Body of pancreas (tissue), 4 donors: ENCODE measurements at regions not wholly inside any gene's neighbourhood (a gene's known extent, or its start where the extent isn't known, plus 50 kb on each side); places are given as distances from the start of the nearest gene placed in this dataset.

Experiments used
- CTCF ChIP-seq, 7 experiments: fragments of 450-650 bp in 4 of 7; fragments of 200-600 bp in 3 of 7; sonication (generic) in 3 of 7; IDR thresholded peaks; one replicate each; pipeline ENCODE4 v1.5.1; 2016 to 2019; ENCODE audit warnings: antibody characterized with exemption in 7 of 7
- POLR2A ChIP-seq, 3 donors: fragments of 450-650 bp; IDR thresholded peaks; one replicate each; pipeline ENCODE4 v1.6.1; 2016; ENCODE audit warnings: antibody characterized with exemption in 3 of 3, mild to moderate bottlenecking in 2 of 3

- TF ChIP-seq CTCF (IDR thresholded peaks at IDR 0.05) (no peak), POLR2A (IDR thresholded peaks at IDR 0.05) (no peak)
These were observed 672.8 kb upstream of the ID2 start for GRCh38 chr2:8009010-8009597.
